HG03558 (cell line): ENCODE measurements at regions not wholly inside any gene's neighbourhood (a gene's known extent, or its start where the extent isn't known, plus 50 kb on each side); places are given as distances from the start of the nearest gene placed in this dataset.
"Not testable (repeated sequence)": the region's sequence is repeated elsewhere in the genome, so short reads cannot be mapped to it uniquely, and the experiment has no call there.

Experiments
- ATAC-seq: cut with Tn5 transposase; IDR thresholded peaks from one replicate; pipeline ENCODE4 v1.9.1; 2021; ENCODE audit warnings: moderate number of reproducible peaks; ENCODE audit not compliant: unreplicated experiment; ENCODE audit errors: extremely low read depth

DNA sequence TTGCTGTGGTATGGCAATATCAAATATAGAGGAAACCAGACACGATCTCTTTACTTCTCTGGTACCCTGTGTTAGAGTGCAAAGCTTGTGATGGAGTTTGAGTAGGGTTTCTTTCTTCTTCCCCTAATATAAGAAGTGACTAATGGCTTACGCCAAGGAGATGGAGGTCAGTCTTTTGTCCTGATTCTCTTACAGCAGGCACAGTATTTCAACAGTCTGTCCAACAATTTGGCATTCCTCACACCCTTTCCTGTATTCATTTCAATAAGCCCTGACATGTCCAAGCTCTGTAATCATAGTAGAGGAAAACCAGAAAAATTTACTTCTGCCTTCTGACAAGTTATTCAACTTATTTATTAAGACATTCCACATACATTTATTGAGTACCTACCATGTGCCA, 546.2 kb downstream of the TMEM135 start:
- ATAC-seq = no peak

DNA sequence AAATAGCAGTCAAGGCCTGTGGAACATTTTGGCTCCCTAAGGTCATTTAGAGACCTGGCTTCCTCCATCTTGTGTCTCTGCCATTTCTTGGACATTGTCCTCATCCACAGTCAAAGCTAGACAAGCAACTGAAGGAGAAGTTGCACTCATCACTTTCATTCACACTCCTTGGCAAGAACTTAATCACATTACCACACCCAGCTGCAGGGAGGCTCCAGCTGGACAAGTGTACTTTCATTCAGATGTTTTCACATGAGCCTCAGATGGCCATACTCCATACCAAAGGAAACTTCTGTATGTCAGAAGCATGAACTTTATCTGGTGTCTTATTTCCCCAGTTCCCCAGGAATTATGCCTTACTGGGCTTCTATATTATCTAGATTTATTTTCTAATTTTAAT, 537.4 kb downstream of the TMEM135 start:
- no peak for ATAC-seq

DNA sequence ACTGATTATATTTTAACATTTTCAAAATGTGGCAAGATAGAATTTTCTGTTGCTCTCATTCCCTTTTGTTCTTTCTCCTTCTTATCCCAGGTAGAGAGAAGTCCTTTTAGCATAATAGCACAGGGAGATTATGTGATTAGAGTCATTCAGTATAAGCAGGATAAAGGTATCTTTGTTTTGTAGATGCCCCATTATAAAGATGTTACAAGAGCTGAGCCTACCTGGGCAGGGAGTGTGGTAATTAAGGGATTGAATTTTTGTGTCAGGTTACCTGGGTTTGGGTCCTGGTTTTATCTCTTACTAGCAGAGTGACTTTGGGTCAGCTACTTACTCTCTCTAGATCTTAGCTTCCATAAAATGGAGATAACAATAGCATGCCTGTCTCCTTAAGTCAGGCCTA, 536.5 kb downstream of the TMEM135 start:
- no peak for ATAC-seq

DNA sequence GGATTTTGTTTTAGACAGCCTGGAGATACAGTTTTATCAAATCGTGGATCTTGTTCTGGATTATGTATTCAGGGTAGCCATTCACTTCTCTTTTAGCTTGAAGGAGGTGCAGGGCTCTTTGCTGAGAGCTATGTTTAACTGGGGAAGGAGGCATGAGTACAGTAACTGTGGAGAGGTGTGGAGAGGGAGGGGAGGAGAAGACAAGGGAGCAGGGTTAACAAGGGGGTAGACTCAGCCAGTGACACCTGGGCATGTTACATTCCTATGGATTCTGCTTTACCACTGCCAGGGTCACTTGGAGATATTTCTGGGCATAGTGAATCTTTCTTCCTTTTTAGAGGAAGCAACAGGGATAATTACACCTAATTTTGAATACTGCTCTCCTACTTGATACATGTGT, 536.0 kb downstream of the TMEM135 start:
- no peak for ATAC-seq

DNA sequence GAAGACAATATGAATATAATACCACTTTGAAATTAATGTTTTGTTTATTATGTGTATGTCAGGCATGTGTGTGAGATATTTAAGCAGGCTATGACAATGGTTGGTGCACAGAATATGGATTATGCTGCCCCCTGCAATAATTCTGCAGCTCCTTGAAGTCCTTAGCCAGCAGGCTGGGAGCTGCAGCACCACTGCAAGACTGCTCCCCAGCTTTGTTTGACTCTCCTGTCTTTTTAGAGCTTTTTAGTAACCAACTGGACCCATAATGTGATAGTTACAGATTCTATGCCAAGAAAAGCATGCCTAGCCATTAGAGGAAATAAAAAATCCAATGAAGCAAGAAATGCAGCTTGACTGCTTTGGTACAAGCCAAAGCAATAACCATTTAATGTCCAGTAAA, 535.1 kb downstream of the TMEM135 start:
- no peak for ATAC-seq

GRCh38 chr11:87560352-87560751, 522.6 kb downstream of the TMEM135 start:
- no peak for ATAC-seq

DNA sequence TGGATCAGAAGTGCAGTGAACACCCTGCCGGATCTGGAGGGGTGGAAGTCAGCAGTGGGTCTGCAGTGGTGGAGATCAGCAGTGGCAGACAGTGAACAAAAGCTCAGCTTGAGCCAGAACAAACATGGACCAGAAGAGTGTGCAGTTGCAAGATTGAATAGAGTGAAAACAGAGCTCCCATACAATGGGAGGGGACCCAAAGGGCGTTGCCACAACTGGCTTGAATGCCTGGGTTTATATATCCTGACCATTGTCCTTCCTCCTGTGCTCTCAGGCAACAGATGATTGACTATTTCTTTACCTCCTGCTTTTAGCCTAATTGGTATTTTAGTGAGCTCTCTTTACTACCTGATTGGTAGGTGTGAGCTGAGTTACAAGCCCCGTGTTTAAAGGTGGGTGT, 522.1 kb downstream of the TMEM135 start:
- ATAC-seq = not testable (repeated sequence)

DNA sequence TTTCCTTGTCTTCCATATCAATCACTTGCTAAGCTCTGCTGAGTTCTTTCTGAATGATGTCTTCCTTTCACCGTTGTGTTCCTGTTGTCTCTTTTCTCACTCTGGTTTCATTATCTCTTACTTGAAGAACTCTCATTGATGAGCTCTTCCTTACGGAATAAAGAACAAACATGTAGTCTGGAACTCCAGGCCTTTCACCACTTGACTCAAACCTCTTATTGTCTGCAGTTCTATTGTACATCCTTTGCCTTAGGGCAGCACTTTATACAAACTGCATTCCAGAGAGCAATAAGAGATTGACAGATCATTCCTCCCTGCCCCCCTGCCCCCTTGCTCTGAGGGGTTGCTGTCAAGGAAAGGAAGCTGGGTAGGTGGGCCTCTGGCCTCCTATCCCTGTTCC, 517.4 kb downstream of the TMEM135 start:
- ATAC-seq = no peak

DNA sequence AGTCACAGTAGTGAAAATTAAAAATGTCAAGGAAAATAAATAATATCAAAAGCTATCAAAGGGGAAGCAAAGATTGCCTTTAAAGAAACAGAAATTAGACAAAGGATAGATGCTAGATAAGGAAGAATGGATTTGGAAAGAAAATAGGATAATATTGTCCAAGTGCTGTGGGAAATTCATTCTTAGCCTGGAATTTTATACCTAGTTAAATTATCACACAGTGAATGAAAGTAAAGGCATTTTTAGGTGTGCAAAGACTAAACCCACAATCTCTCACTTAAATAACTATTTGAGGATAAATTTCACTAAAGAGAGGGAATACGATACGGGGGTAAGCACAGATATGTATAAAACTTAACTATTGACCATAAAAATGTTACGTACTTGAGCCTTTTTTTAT, 511.1 kb downstream of the TMEM135 start:
- no peak for ATAC-seq

GRCh38 chr11:87545858-87546257, 508.1 kb downstream of the TMEM135 start:
- no peak for ATAC-seq

DNA sequence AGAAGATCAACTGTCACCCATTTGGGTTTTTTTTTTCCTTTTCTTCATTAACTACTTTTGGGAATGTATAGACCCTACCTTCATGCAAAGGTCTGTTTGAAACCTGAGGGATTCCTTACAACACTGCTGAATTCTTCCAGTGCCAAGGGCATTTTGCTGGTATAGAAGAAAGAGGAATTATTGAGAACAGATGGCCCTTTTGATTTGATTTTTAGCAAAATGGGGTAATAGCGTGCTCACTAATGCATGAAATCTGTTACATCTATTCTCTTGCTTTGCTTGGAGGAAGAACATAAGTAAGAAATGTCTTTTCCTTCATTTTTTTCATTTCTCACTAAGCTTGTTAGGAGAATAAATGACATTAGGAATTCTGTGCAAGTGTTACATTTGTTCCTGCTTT, 501.9 kb downstream of the TMEM135 start:
- no peak for ATAC-seq

DNA sequence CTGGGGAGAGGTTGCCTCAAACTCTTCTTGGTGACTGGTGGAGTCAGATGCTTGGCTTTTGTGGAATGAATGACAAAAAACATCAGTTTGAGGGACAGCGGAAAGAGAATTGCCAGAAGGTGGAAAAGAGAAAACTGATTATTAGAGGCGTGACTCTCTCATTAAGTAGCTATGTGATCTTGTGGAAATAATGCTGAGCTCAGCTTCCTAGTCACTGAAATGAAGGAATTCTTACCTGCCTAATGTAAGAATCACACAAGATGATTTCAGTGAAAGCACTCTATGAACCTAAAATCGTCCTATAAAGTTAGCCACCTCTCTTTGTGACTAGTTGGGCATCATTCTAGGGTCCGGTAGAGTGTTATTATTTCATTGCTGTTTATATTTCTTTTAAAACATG, 498.8 kb downstream of the TMEM135 start:
- ATAC-seq = no peak

- no peak for ATAC-seq
Observed at GRCh38 chr11:87536016-87536415, 498.3 kb downstream of the TMEM135 start.

GRCh38 chr11:87535513-87535912, 497.8 kb downstream of the TMEM135 start:
- no peak for ATAC-seq

- ATAC-seq = not testable (repeated sequence)
Observed at GRCh38 chr11:87531835-87532234, 494.1 kb downstream of the TMEM135 start.

GRCh38 chr11:87529486-87529885, 491.8 kb downstream of the TMEM135 start:
- ATAC-seq = no peak

DNA sequence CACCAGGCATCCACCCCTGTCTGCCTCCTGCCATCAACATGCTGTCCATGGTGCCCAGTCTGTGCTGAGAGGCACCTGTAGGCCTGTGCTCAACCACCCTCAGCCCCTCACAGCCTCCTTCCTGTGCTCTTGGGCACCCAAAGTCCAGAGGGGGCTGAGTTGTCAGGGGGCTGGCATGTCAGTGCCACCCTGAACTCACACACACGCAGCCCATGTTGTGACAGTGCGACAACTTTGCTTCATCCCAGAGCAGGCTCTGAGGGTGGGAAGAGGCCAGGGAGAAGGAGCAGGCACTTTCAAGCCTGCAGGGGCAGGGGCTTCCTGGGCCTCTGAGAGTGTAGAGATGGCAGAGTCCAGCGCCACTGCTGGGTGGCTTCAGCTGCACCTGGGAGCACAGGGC, 491.0 kb downstream of the TMEM135 start:
- no peak for ATAC-seq

DNA sequence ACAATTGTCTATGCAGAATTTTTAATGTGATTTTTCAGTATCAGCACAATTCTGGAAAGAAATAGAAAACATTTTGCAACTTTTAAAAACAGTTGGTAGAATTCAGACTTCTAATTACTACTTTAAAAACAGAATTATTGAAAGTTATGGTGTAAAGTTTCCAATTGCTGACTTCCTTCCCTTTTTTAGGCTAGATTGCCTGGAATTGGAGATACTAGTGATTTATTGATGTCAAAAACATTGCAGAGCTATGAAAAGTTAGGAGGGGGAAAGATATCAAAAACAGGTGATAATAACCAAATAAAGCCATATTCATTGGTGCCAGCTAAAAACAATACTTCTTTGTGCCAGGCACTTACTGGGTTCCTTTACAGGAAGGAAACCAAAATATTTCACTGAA, 485.5 kb downstream of the TMEM135 start:
- ATAC-seq = no peak

DNA sequence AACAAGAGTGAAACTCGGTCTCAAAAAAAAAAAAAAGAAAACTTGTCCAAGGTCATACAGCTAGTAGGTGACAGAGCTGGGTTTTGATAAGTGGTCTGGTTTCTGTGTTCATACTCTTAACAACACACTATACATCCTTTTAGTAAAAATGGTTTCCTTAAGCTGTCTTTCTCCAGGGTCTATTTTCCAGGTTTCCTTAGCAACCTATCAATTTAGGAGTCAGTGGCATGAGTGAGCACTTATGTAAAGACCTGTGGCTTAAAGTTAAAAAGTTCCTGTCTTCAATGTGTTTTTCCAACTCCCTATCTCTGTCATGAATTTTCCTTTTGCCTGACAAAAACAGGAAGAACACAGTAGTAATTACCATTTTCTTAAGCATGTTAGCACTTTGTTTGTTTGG, 480.5 kb downstream of the TMEM135 start:
- ATAC-seq = no peak

DNA sequence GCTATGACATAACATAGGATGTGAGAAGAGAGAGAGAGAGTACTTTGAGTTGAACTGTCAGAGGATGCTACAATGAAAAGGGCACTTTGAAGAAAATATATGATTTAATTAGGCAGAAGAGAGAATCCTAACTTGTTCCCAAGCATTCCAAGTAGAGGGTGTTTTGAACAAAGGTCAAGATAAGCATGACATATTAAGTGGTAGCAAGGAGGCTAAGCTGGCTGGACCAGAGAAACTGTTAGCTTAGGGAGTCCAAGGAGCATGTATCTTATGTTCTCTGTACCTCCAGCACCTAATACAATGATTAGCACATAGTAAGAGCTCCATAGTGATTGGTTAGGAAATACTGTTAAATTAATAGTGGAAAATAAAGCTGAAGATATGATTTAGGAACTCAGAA, 479.6 kb downstream of the TMEM135 start:
- no peak for ATAC-seq

GRCh38 chr11:87507722-87508121, 470.0 kb downstream of the TMEM135 start:
- not testable (repeated sequence) for ATAC-seq

DNA sequence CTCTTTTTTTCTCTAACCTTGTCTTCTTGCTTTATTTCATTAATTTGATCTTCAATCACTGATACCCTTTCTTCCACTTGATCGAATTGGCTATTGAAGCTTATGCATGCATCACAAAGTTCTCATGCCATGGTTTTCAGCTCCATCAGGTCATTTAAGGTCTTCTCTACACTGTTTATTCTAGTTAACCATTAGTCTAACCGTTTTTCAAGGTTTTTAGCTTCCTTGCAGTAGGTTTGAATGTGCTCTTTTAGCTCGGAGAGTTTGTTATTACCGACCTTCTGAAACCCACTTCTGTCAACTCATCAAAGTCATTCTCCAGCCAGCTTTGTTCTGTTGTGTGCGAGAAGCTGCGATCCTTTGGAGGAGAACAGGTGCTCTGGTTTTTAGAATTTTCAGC, 469.2 kb downstream of the TMEM135 start:
- not testable (repeated sequence) for ATAC-seq

- no peak for ATAC-seq
Observed at GRCh38 chr11:87501388-87501787, 463.7 kb downstream of the TMEM135 start.
